Fibroblast of lung (primary cell): ENCODE measurements at regions not wholly inside any gene's neighbourhood (a gene's known extent, or its start where the extent isn't known, plus 50 kb on each side); places are given as distances from the start of the nearest gene placed in this dataset.

Source experiments
- DNase-seq, 2 donors: peaks; one replicate each; pipeline versions ENCODE4 v3.0.0 to v3.0.0-alpha.2; 2010; ENCODE audit warnings: low read depth in 2 of 2
- H2AFZ ChIP-seq: 2 replicates; pipeline ENCODE4 v1.5.1; 2012; ENCODE audit warnings: low read length, control low read depth, inconsistent platforms
- H3K27ac ChIP-seq: 2 replicates; pipeline ENCODE4 v1.5.1; 2011; ENCODE audit warnings: low read length, control low read depth; ENCODE audit not compliant: insufficient read depth
- H3K27me3 ChIP-seq: 2 replicates; pipeline ENCODE4 v1.5.1; 2011; ENCODE audit warnings: mild to moderate bottlenecking, low read length; ENCODE audit not compliant: control insufficient read depth, insufficient read depth
- H3K36me3 ChIP-seq: 2 replicates; pipeline ENCODE4 v1.5.1; 2011; ENCODE audit warnings: low read length; ENCODE audit not compliant: control insufficient read depth, insufficient read depth
- H3K4me1 ChIP-seq: 2 replicates; pipeline ENCODE4 v1.5.1; 2011; ENCODE audit warnings: low read length; ENCODE audit not compliant: control insufficient read depth, insufficient read depth; ENCODE audit errors: extremely low read depth
- H3K4me2 ChIP-seq: 2 replicates; pipeline ENCODE4 v1.5.1; 2011; ENCODE audit warnings: low read length, control low read depth; ENCODE audit not compliant: insufficient read depth; ENCODE audit errors: extremely low read depth
- H3K4me3 ChIP-seq, 4 experiments: fragments of 200-600 bp in 1 of 4; sonication (generic) in 1 of 4; replicated peaks in 1 of 4; 2 replicates each; pipeline ENCODE4 v1.5.1; 2011 to 2016; ENCODE audit warnings: low read length in 4 of 4, low read depth in 3 of 4, mild to moderate bottlenecking in 3 of 4, control low read depth in 2 of 4, inconsistent platforms in 1 of 4, mixed read lengths in 1 of 4; ENCODE audit not compliant: insufficient read depth in 1 of 4; ENCODE audit errors: control extremely low read depth in 1 of 4
- H3K79me2 ChIP-seq: 2 replicates; pipeline ENCODE4 v1.5.1; 2012; ENCODE audit warnings: mild to moderate bottlenecking, low read length, inconsistent platforms; ENCODE audit not compliant: control insufficient read depth, insufficient read depth
- H3K9ac ChIP-seq: 2 replicates; pipeline ENCODE4 v1.5.1; 2011; ENCODE audit warnings: mild to moderate bottlenecking, low read length, control low read depth; ENCODE audit not compliant: insufficient read depth
- H3K9me3 ChIP-seq: 2 replicates; pipeline ENCODE4 v1.5.1; 2012; ENCODE audit warnings: low read depth, low read length; ENCODE audit not compliant: control insufficient read depth, insufficient read depth
- H4K20me1 ChIP-seq: 2 replicates; pipeline ENCODE4 v1.5.1; 2011; ENCODE audit warnings: low read length; ENCODE audit not compliant: control insufficient read depth, insufficient read depth; ENCODE audit errors: extremely low read depth
- EZH2 ChIP-seq: IDR thresholded peaks from 2 replicates; pipeline ENCODE4 v1.5.1; 2012; ENCODE audit warnings: low read length, control low read depth, mild to moderate bottlenecking; ENCODE audit errors: missing control alignments
- TF ChIP-seq, protein P1 (sequence below), 2 donors: IDR thresholded peaks in 1 of 2; conservative IDR thresholded peaks in 1 of 2; 1 replicate in 1 of 2; 2 replicates in 1 of 2; pipeline ENCODE4 v1.5.1; 2011 to 2012; ENCODE audit warnings: low read length in 2 of 2, control low read depth in 1 of 2, inconsistent platforms in 1 of 2, low read depth in 1 of 2, mild to moderate bottlenecking in 1 of 2

DNA sequence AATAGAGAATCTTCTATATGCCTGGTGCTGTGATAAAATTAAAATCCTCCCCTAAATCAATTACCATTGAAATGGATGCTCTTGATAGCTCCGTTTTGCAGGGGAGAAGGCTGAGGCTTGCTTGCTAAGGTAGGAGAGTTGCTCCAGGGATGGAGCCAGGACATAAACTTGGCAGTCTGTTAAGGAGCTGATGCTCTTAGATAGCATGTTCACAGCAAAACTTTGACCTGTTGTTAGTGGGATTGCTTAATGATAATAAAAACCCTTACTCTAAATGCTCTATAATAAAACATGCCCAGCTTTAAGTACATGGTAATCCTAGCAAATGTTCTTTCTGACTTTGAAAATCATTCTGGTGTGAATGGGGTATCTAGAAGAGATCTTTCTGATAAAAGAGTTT lies 228.4 kb upstream of the JAG1 start:
- Histone ChIP-seq H3K4me2 (no peak overlapping the region), H3K27me3 (no peaks in the 10 kb centered on the region), H3K9ac (no peak overlapping the region), H2AFZ (no peak overlapping the region), H4K20me1 (no peaks in the 10 kb centered on the region), H3K9me3 (no peaks in the 10 kb centered on the region), H3K27ac (no peak overlapping the region), H3K36me3 (no peaks in the 10 kb centered on the region), H3K4me3 (no peak overlapping the region), H3K4me1 (no peaks in the 10 kb centered on the region), H3K79me2 (no peaks in the 10 kb centered on the region)
- TF ChIP-seq, protein P1, sequence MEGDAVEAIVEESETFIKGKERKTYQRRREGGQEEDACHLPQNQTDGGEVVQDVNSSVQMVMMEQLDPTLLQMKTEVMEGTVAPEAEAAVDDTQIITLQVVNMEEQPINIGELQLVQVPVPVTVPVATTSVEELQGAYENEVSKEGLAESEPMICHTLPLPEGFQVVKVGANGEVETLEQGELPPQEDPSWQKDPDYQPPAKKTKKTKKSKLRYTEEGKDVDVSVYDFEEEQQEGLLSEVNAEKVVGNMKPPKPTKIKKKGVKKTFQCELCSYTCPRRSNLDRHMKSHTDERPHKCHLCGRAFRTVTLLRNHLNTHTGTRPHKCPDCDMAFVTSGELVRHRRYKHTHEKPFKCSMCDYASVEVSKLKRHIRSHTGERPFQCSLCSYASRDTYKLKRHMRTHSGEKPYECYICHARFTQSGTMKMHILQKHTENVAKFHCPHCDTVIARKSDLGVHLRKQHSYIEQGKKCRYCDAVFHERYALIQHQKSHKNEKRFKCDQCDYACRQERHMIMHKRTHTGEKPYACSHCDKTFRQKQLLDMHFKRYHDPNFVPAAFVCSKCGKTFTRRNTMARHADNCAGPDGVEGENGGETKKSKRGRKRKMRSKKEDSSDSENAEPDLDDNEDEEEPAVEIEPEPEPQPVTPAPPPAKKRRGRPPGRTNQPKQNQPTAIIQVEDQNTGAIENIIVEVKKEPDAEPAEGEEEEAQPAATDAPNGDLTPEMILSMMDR (conservative IDR thresholded peaks at IDR 0.05 in 1 of 2, IDR thresholded peaks at IDR 0.05 in 1 of 2; ENCODE audit: low read depth in 1 of 2, low read length in 2 of 2), result no peak
- TF ChIP-seq EZH2, result no peak
- DNase-seq, result no peak

DNA sequence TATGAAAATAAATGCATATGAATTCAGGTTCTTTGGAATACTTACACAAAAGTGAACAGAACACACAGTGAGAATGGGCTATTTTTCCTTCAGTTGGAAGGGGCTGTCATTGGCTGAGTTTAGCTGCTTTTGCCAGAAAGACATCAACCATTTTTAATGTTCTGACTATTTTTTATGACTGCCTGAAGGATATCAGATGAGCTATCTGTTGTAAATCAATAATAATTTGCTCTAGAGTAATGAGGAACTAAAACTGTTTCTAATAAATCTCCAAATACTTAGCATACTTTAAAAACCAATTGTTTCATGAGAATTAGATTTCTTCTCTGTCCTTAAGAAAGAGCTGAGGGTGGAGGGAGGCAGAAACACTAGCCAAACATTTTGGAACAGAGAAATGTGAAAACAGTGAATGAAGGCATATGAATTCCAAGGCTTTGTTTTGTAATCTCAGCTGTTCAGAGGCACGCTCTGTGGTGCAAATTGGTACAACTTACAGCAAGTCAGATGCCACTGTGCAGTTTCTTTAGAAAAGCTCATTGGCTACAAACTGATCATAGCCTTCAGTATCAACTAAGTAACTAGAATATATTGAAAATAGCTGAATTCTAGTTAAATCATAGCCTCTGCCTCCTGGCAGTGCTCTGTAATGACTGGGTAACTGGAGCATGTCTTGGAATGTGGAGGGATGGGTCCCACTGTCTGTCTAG lies 228.9 kb upstream of the JAG1 start:
- no peaks in the 10 kb centered on the region for H3K36me3 ChIP-seq
- H3K79me2 ChIP-seq, result no peaks in the 10 kb centered on the region
- no peak for TF ChIP-seq EZH2
- TF ChIP-seq, protein P1 (conservative IDR thresholded peaks at IDR 0.05 in 1 of 2, IDR thresholded peaks at IDR 0.05 in 1 of 2; ENCODE audit: low read depth in 1 of 2, low read length in 2 of 2), result no peak
- no peak overlapping the region for H3K4me3 ChIP-seq
- no peak overlapping the region for H3K4me2 ChIP-seq
- DNase-seq, result peak in 1 of 2 donors; percentile 57
- H3K27ac ChIP-seq, result no peak overlapping the region
- H3K4me1 ChIP-seq, result no peaks in the 10 kb centered on the region
- no peaks in the 10 kb centered on the region for H3K27me3 ChIP-seq
- H3K9me3 ChIP-seq, result no peaks in the 10 kb centered on the region
- no peak overlapping the region for H2AFZ ChIP-seq
- H3K9ac ChIP-seq, result no peak overlapping the region
- no peaks in the 10 kb centered on the region for H4K20me1 ChIP-seq

DNA sequence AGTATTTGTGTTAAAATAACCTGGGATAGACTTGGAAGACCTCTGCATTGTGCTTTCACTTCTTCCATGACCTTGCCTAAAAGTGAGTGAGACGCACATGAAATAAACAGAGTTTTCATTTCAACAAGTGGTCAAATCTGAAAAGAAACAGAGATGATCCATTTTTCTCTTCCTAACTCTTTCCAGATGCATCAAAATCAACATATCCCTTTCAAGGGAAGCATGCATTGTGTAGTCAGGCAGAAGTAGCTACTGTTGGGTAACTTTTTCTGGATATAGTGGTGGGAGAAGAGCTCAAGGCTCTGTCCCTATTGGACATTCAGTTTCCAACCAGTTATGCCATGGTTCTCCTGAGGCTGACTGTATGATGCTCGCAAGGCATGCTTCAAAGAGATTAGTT lies 233.0 kb upstream of the JAG1 start:
- Histone ChIP-seq H3K4me2 (no peak overlapping the region), H4K20me1 (no peaks in the 10 kb centered on the region), H3K27me3 (no peaks in the 10 kb centered on the region), H2AFZ (no peak overlapping the region), H3K4me3 (no peak overlapping the region), H3K9ac (no peak overlapping the region), H3K79me2 (no peaks in the 10 kb centered on the region), H3K4me1 (no peaks in the 10 kb centered on the region), H3K9me3 (no peaks in the 10 kb centered on the region), H3K27ac (no peak overlapping the region), H3K36me3 (no peaks in the 10 kb centered on the region)
- TF ChIP-seq, protein P1 (conservative IDR thresholded peaks at IDR 0.05 in 1 of 2, IDR thresholded peaks at IDR 0.05 in 1 of 2; ENCODE audit: low read depth in 1 of 2, low read length in 2 of 2), result no peak
- no peak for TF ChIP-seq EZH2
- no peak for DNase-seq
